Fibroblast of lung (primary cell): ENCODE measurements at regions not wholly inside any gene's neighbourhood (a gene's known extent, or its start where the extent isn't known, plus 50 kb on each side); places are given as distances from the start of the nearest gene placed in this dataset.

Source experiments
- DNase-seq, 2 donors: peaks; one replicate each; pipeline versions ENCODE4 v3.0.0 to v3.0.0-alpha.2; 2010; ENCODE audit warnings: low read depth in 2 of 2
- H2AFZ ChIP-seq: 2 replicates; pipeline ENCODE4 v1.5.1; 2012; ENCODE audit warnings: low read length, control low read depth, inconsistent platforms
- H3K27ac ChIP-seq: 2 replicates; pipeline ENCODE4 v1.5.1; 2011; ENCODE audit warnings: low read length, control low read depth; ENCODE audit not compliant: insufficient read depth
- H3K27me3 ChIP-seq: 2 replicates; pipeline ENCODE4 v1.5.1; 2011; ENCODE audit warnings: mild to moderate bottlenecking, low read length; ENCODE audit not compliant: control insufficient read depth, insufficient read depth
- H3K36me3 ChIP-seq: 2 replicates; pipeline ENCODE4 v1.5.1; 2011; ENCODE audit warnings: low read length; ENCODE audit not compliant: control insufficient read depth, insufficient read depth
- H3K4me1 ChIP-seq: 2 replicates; pipeline ENCODE4 v1.5.1; 2011; ENCODE audit warnings: low read length; ENCODE audit not compliant: control insufficient read depth, insufficient read depth; ENCODE audit errors: extremely low read depth
- H3K4me2 ChIP-seq: 2 replicates; pipeline ENCODE4 v1.5.1; 2011; ENCODE audit warnings: low read length, control low read depth; ENCODE audit not compliant: insufficient read depth; ENCODE audit errors: extremely low read depth
- H3K4me3 ChIP-seq, 4 experiments: fragments of 200-600 bp in 1 of 4; sonication (generic) in 1 of 4; replicated peaks in 1 of 4; 2 replicates each; pipeline ENCODE4 v1.5.1; 2011 to 2016; ENCODE audit warnings: low read length in 4 of 4, low read depth in 3 of 4, mild to moderate bottlenecking in 3 of 4, control low read depth in 2 of 4, inconsistent platforms in 1 of 4, mixed read lengths in 1 of 4; ENCODE audit not compliant: insufficient read depth in 1 of 4; ENCODE audit errors: control extremely low read depth in 1 of 4
- H3K79me2 ChIP-seq: 2 replicates; pipeline ENCODE4 v1.5.1; 2012; ENCODE audit warnings: mild to moderate bottlenecking, low read length, inconsistent platforms; ENCODE audit not compliant: control insufficient read depth, insufficient read depth
- H3K9ac ChIP-seq: 2 replicates; pipeline ENCODE4 v1.5.1; 2011; ENCODE audit warnings: mild to moderate bottlenecking, low read length, control low read depth; ENCODE audit not compliant: insufficient read depth
- H3K9me3 ChIP-seq: 2 replicates; pipeline ENCODE4 v1.5.1; 2012; ENCODE audit warnings: low read depth, low read length; ENCODE audit not compliant: control insufficient read depth, insufficient read depth
- H4K20me1 ChIP-seq: 2 replicates; pipeline ENCODE4 v1.5.1; 2011; ENCODE audit warnings: low read length; ENCODE audit not compliant: control insufficient read depth, insufficient read depth; ENCODE audit errors: extremely low read depth
- EZH2 ChIP-seq: IDR thresholded peaks from 2 replicates; pipeline ENCODE4 v1.5.1; 2012; ENCODE audit warnings: low read length, control low read depth, mild to moderate bottlenecking; ENCODE audit errors: missing control alignments
- TF ChIP-seq, protein P1 (sequence below), 2 donors: IDR thresholded peaks in 1 of 2; conservative IDR thresholded peaks in 1 of 2; 1 replicate in 1 of 2; 2 replicates in 1 of 2; pipeline ENCODE4 v1.5.1; 2011 to 2012; ENCODE audit warnings: low read length in 2 of 2, control low read depth in 1 of 2, inconsistent platforms in 1 of 2, low read depth in 1 of 2, mild to moderate bottlenecking in 1 of 2

DNA sequence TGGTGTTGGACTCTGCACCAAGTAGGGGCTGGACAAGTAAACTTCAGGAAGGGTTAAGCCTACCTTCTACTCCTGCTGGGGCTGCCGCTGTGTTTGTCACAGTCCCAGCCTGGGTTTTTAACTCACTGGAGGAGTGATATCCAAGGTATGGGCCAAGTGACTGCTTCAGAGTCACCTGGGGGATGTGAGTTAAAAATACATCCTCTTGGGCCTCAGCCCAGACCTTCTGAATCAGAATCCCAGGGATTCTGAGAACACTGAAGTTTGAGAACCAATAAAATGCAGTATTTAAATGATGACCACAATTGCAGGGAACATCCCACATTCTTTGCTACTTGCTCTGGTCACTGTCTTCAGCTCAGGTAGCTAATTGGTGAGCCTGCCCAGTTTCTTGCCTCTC is 95.1 kb upstream of the DNAH5 start:
- no peaks in the 10 kb centered on the region for H3K27me3 ChIP-seq
- peak in 1 of 2 donors; percentile 82 for DNase-seq
- no peaks in the 10 kb centered on the region for H3K36me3 ChIP-seq
- no peak overlapping the region for H2AFZ ChIP-seq
- H3K4me3 ChIP-seq = no peak overlapping the region
- no peak for TF ChIP-seq EZH2
- TF ChIP-seq, protein P1, sequence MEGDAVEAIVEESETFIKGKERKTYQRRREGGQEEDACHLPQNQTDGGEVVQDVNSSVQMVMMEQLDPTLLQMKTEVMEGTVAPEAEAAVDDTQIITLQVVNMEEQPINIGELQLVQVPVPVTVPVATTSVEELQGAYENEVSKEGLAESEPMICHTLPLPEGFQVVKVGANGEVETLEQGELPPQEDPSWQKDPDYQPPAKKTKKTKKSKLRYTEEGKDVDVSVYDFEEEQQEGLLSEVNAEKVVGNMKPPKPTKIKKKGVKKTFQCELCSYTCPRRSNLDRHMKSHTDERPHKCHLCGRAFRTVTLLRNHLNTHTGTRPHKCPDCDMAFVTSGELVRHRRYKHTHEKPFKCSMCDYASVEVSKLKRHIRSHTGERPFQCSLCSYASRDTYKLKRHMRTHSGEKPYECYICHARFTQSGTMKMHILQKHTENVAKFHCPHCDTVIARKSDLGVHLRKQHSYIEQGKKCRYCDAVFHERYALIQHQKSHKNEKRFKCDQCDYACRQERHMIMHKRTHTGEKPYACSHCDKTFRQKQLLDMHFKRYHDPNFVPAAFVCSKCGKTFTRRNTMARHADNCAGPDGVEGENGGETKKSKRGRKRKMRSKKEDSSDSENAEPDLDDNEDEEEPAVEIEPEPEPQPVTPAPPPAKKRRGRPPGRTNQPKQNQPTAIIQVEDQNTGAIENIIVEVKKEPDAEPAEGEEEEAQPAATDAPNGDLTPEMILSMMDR (conservative IDR thresholded peaks at IDR 0.05 in 1 of 2, IDR thresholded peaks at IDR 0.05 in 1 of 2; ENCODE audit: low read depth in 1 of 2, low read length in 2 of 2) = no peak
- no peaks in the 10 kb centered on the region for H3K9me3 ChIP-seq
- H3K9ac ChIP-seq = no peak overlapping the region
- peak overlapping the region; percentile 81 for H3K27ac ChIP-seq
- no peaks in the 10 kb centered on the region for H3K79me2 ChIP-seq
- H3K4me2 ChIP-seq = no peak overlapping the region
- peaks cover 56% of the 10 kb centered on the region for H3K4me1 ChIP-seq
- no peaks in the 10 kb centered on the region for H4K20me1 ChIP-seq

DNA sequence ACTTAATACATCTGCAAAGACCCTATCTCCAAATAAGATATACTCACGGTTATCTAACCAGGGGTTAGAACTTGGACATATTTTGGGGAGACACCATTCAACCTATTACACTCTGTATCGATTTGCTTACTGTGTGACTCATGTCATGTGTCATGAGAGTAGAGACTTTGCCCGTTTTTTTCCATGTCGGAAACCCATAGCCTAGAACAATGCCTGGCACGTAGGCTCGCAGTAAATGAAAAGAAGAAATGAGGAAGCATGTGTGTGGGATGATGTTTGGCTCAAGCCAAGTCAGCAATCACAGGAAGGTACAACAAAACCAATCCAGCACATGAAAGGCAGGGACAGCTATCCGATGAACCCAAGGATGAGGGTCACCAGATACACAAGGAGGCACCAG is 94.6 kb upstream of the DNAH5 start:
- Histone ChIP-seq H3K4me1 (peaks cover 58% of the 10 kb centered on the region), H3K4me2 (no peak overlapping the region), H3K36me3 (no peaks in the 10 kb centered on the region), H4K20me1 (no peaks in the 10 kb centered on the region), H3K27me3 (no peaks in the 10 kb centered on the region), H3K27ac (peak overlapping the region; percentile 81), H3K9ac (no peak overlapping the region), H3K79me2 (no peaks in the 10 kb centered on the region), H3K9me3 (no peaks in the 10 kb centered on the region), H3K4me3 (no peak overlapping the region), H2AFZ (no peak overlapping the region)
- DNase-seq = peak in 1 of 2 donors; percentile 80
- TF ChIP-seq, protein P1 (conservative IDR thresholded peaks at IDR 0.05 in 1 of 2, IDR thresholded peaks at IDR 0.05 in 1 of 2; ENCODE audit: low read depth in 1 of 2, low read length in 2 of 2) = no peak
- TF ChIP-seq EZH2 = no peak

DNA sequence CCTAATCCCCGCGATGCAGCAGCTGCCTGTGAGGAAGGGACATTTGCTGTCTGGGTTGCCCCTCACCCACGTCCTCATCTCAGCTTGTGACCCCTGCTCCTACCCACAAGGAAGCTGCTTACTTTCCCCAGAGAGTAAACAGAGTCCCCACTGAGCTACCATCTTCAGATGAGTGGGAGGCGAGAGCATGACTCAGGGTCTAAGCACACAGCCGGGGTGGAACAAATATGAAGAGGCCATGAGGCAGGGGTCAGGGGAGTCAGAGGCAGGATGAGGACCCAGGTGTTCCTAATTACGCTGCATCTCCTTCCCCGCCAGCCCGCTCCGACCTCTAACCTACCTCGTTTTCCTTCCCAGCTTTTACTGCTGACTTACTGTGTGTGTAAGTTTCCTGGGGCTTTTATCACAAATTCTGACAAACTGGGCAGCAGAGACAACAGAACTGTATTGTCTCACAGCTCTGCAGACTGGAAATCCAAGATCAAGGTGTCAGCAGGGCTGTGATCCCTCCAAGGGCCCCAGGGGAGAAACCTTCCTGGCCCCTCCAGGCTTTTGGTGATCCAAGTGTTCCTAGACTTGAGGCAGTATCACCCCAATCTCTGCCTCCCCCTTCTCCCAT is 94.0 kb upstream of the DNAH5 start:
- no peaks in the 10 kb centered on the region for H3K79me2 ChIP-seq
- H3K9ac ChIP-seq = no peak overlapping the region
- H3K4me3 ChIP-seq = no peak overlapping the region
- peaks cover 58% of the 10 kb centered on the region for H3K4me1 ChIP-seq
- no peaks in the 10 kb centered on the region for H4K20me1 ChIP-seq
- no peak overlapping the region for H2AFZ ChIP-seq
- TF ChIP-seq, protein P1 (conservative IDR thresholded peaks at IDR 0.05 in 1 of 2, IDR thresholded peaks at IDR 0.05 in 1 of 2; ENCODE audit: low read depth in 1 of 2, low read length in 2 of 2) = no peak
- TF ChIP-seq EZH2 = no peak
- no peaks in the 10 kb centered on the region for H3K9me3 ChIP-seq
- peak overlapping the region; percentile 81 for H3K27ac ChIP-seq
- peak overlapping the region; percentile 33 for H3K4me2 ChIP-seq
- no peaks in the 10 kb centered on the region for H3K27me3 ChIP-seq
- no peaks in the 10 kb centered on the region for H3K36me3 ChIP-seq
- peak; percentile 67 to 93 for DNase-seq
